Lower lobe of right lung (tissue), 2 donors: ENCODE measurements at regions not wholly inside any gene's neighbourhood (a gene's known extent, or its start where the extent isn't known, plus 50 kb on each side); places are given as distances from the start of the nearest gene placed in this dataset.

Experiments
- ATAC-seq, 2 donors: fragments of 200-7000 bp; cut with Tn5 transposase; one replicate each; pipeline ENCODE4 v1.9.1; 2020 to 2022; ENCODE audit warnings: mild to moderate bottlenecking in 2 of 2, moderate library complexity in 2 of 2
- DNase-seq: peaks from one replicate; pipeline ENCODE4 v3.0.0-alpha.2; 2020
- H3K27ac ChIP-seq: fragments of 200-600 bp; one replicate; pipeline ENCODE4 v1.8.0; 2022
- H3K27me3 ChIP-seq: fragments of 200-600 bp; one replicate; pipeline ENCODE4 v1.8.0; 2022; ENCODE audit warnings: low read depth
- H3K36me3 ChIP-seq: fragments of 200-600 bp; one replicate; pipeline ENCODE4 v1.8.0; 2022; ENCODE audit warnings: mild to moderate bottlenecking
- H3K4me1 ChIP-seq: fragments of 200-600 bp; one replicate; pipeline ENCODE4 v1.8.0; 2022
- H3K4me3 ChIP-seq: fragments of 200-600 bp; one replicate; pipeline ENCODE4 v1.8.0; 2022; ENCODE audit warnings: mild to moderate bottlenecking
- H3K9me3 ChIP-seq: fragments of 200-600 bp; one replicate; pipeline ENCODE4 v1.8.0; 2022
- intact Hi-C: fragments of 100-400 bp; cut with DNase I; formaldehyde crosslinking; loops from one replicate; pipeline ENCODE4 v1.11.0; 2022
- TF ChIP-seq, protein P1 (sequence below): fragments of 200-600 bp; IDR thresholded peaks from one replicate; pipeline ENCODE4 v1.8.0; 2022; ENCODE audit warnings: antibody characterized with exemption, mild to moderate bottlenecking
- donor health status: DM: no; HTN: yes; CAD: no; lungs with severe emphysema.

DNA sequence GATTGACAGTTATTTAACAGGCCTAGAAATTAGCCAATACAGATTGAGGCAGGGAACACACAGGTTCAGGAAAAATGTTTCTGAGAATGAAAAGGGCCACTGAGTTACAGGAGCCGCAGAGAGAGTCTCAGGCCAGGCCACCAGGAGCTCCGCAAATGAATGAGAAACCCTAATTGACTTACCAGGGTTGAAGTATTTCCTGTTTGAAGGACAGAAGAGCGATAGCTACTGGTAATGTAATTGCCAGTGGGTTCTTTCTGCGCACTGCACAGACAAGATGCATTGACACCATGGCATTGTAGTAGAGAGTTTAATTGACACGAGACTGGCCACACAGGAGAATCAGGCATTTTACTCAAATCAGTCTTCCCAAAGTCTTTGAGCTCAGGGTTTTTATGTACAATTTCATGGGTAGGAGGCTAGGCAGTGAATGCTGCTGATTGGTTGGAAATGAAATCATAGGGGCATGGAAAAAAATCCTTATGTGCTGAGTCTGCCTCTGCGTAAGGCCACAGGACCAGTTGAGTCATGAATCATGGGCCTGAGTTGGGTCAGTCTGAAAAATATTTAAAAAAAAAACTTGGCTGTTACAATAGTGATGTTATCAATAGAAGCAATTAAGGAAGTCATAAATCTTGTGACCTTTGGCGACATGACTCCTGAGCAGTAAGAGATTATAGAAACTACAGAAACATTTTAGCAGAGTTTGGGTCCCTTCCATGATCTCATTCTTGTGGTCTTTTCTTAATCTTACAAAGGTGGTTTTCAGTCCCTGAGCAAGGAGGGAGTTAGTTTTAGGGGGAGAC, 203.8 kb downstream of the CASP12 start:
- Histone ChIP-seq H3K27ac (no peak overlapping the region), H3K4me1 (peaks cover 4% of the 10 kb centered on the region), H3K27me3 (no peaks in the 10 kb centered on the region), H3K4me3 (no peak overlapping the region), H3K9me3 (no peaks in the 10 kb centered on the region), H3K36me3 (no peaks in the 10 kb centered on the region)
- ATAC-seq (peak in 1 of 2 donors; percentile 24), DNase-seq (no peak)
- intact Hi-C loops, result no loop called here
- TF ChIP-seq, protein P1, sequence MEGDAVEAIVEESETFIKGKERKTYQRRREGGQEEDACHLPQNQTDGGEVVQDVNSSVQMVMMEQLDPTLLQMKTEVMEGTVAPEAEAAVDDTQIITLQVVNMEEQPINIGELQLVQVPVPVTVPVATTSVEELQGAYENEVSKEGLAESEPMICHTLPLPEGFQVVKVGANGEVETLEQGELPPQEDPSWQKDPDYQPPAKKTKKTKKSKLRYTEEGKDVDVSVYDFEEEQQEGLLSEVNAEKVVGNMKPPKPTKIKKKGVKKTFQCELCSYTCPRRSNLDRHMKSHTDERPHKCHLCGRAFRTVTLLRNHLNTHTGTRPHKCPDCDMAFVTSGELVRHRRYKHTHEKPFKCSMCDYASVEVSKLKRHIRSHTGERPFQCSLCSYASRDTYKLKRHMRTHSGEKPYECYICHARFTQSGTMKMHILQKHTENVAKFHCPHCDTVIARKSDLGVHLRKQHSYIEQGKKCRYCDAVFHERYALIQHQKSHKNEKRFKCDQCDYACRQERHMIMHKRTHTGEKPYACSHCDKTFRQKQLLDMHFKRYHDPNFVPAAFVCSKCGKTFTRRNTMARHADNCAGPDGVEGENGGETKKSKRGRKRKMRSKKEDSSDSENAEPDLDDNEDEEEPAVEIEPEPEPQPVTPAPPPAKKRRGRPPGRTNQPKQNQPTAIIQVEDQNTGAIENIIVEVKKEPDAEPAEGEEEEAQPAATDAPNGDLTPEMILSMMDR, result no peak

DNA sequence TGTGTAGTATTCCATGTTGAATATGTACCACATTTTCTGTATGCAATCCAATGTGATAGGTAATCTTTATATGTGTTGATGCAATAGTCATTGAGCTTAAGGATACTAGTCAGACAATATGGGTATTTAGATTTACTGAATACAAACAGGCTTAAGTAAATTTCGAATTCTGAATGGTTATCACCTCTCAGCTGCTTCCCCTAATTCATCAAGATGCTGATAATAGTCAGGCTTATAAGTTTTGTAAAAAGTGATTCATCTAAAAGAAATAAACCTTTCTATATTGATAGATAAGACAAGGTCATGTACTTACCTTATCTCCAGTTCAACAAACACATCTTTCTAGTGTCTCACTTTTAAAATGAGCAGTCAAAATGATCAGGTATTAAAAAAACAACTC, 205.5 kb downstream of the CASP12 start:
- no peak for DNase-seq
- intact Hi-C loops, result no loop called here
- ATAC-seq, result no peak
- no peaks in the 10 kb centered on the region for H3K9me3 ChIP-seq
- no peak overlapping the region for H3K27ac ChIP-seq
- H3K4me1 ChIP-seq, result peaks cover 4% of the 10 kb centered on the region
- no peak overlapping the region for H3K4me3 ChIP-seq
- H3K27me3 ChIP-seq, result no peaks in the 10 kb centered on the region
- TF ChIP-seq, protein P1, result no peak
- no peaks in the 10 kb centered on the region for H3K36me3 ChIP-seq

DNA sequence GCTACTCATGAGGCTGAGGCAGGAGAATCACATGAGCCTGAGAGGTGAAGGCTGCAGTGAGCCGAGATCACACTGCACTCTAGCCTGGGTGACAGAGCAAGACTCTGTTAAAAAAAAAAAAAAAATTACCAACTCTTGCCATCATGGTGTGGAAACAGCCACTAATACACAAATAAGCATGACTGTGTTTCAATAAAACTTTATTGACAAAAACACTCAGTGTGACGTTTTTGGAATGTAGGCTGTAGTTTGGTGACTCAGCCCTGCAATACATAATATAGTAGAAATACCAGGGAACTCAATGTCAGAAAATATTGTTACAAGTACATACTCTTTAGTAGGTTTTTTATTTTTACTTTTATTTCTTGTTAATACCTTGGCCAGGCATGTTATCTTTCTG, 207.1 kb downstream of the CASP12 start:
- intact Hi-C loops, result no loop called here
- H3K4me1 ChIP-seq, result peaks cover 4% of the 10 kb centered on the region
- no peak overlapping the region for H3K27ac ChIP-seq
- no peak for ATAC-seq
- H3K36me3 ChIP-seq, result no peaks in the 10 kb centered on the region
- TF ChIP-seq, protein P1, result no peak
- no peaks in the 10 kb centered on the region for H3K27me3 ChIP-seq
- DNase-seq, result no peak
- no peak overlapping the region for H3K4me3 ChIP-seq
- H3K9me3 ChIP-seq, result no peaks in the 10 kb centered on the region

DNA sequence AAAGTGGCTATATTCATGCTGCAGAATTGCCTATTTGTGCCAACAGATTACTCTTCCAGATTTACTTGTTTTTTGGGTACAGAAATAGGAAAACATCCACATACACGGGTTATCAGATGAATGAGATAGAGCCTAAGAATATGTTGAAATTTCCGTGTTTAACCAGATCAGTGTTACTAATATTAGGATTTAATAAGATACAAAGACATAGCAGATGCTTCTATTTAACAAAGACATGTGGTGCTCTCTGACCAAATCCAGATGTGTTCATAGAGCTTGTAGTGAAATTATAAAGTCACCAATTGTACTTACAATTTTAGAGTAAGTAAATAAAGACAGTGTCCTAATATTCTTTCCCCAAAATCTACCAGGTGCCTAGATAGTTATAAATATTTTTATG, 208.0 kb downstream of the CASP12 start:
- Histone ChIP-seq H3K9me3 (no peaks in the 10 kb centered on the region), H3K4me1 (peaks cover 4% of the 10 kb centered on the region), H3K27ac (no peak overlapping the region), H3K36me3 (no peaks in the 10 kb centered on the region), H3K4me3 (no peak overlapping the region), H3K27me3 (no peaks in the 10 kb centered on the region)
- DNase-seq (no peak), ATAC-seq (no peak)
- TF ChIP-seq, protein P1, result no peak
- intact Hi-C loops, result no loop called here

DNA sequence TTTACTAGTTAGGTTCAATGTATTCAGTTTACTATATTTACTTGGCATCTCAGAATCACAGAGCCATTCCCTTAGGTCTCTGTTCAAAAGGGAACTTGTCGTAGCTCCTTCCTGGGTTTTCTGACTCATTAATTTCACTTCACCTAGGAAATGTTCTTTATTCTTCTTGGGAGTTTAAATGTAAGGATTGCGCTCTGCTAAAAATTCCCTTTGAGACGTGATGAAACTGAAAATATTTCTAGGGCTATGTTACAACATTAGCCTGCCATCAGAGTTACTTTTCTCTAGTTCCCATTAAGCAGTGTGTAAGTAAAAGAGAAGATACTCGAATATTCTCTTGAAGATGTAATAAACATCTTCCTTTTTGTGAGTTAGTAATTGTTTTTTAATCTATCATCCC, 209.5 kb downstream of the CASP12 start:
- intact Hi-C loops, result no loop called here
- Histone ChIP-seq H3K36me3 (no peaks in the 10 kb centered on the region), H3K4me1 (no peaks in the 10 kb centered on the region), H3K4me3 (no peak overlapping the region), H3K9me3 (no peaks in the 10 kb centered on the region), H3K27me3 (no peaks in the 10 kb centered on the region), H3K27ac (no peak overlapping the region)
- no peak for DNase-seq
- TF ChIP-seq, protein P1, result no peak
- ATAC-seq, result no peak
